HG02588 (cell line): ENCODE measurements at regions not wholly inside any gene's neighbourhood (a gene's known extent, or its start where the extent isn't known, plus 50 kb on each side); places are given as distances from the start of the nearest gene placed in this dataset.
"Not testable (repeated sequence)": the region's sequence is repeated elsewhere in the genome, so short reads cannot be mapped to it uniquely, and the experiment has no call there.

ENCODE experiments used
- ATAC-seq: cut with Tn5 transposase; IDR thresholded peaks from one replicate; pipeline ENCODE4 v1.9.1; 2021; ENCODE audit warnings: mild to moderate bottlenecking, moderate library complexity; ENCODE audit not compliant: unreplicated experiment

GRCh38 chr10:117746541-117747448, 204.2 kb downstream of the EMX2 start:
- no peak for ATAC-seq

- no peak for ATAC-seq
Measured at GRCh38 chr10:117747636-117748035, 205.1 kb downstream of the EMX2 start.

GRCh38 chr10:117748058-117748457, 205.5 kb downstream of the EMX2 start:
- no peak for ATAC-seq

- ATAC-seq: no peak
Measured at GRCh38 chr10:117750616-117751015, 208.1 kb downstream of the EMX2 start.

GRCh38 chr10:117751259-117751658, 208.7 kb downstream of the EMX2 start:
- ATAC-seq: no peak

GRCh38 chr10:117752103-117752502, 209.6 kb downstream of the EMX2 start:
- no peak for ATAC-seq

- no peak for ATAC-seq
Measured at GRCh38 chr10:117754770-117755658, 212.5 kb downstream of the EMX2 start.

- ATAC-seq: no peak
Measured at GRCh38 chr10:117755659-117756014, 213.1 kb downstream of the EMX2 start.

- ATAC-seq: no peak
Measured at GRCh38 chr10:117757086-117757720, 214.7 kb downstream of the EMX2 start.

GRCh38 chr10:117759266-117759665, 216.7 kb downstream of the EMX2 start:
- ATAC-seq: no peak

GRCh38 chr10:117761695-117762094, 219.1 kb downstream of the EMX2 start:
- ATAC-seq: no peak

- ATAC-seq: no peak
Measured at GRCh38 chr10:117762126-117762818, 219.7 kb downstream of the EMX2 start.

GRCh38 chr10:117762819-117763172, 220.2 kb downstream of the EMX2 start:
- ATAC-seq: no peak

- ATAC-seq: no peak
Measured at GRCh38 chr10:117763528-117763927, 221.0 kb downstream of the EMX2 start.

- ATAC-seq: no peak
Measured at GRCh38 chr10:117768333-117769042, 225.9 kb downstream of the EMX2 start.

GRCh38 chr10:117775526-117775925, 233.0 kb downstream of the EMX2 start:
- no peak for ATAC-seq

GRCh38 chr10:117777222-117777621, 234.7 kb downstream of the EMX2 start:
- ATAC-seq: not testable (repeated sequence)

- ATAC-seq: no peak
Measured at GRCh38 chr10:117778241-117778640, 235.7 kb downstream of the EMX2 start.

- ATAC-seq: no peak
Measured at GRCh38 chr10:117780411-117780810, 237.9 kb downstream of the EMX2 start.

GRCh38 chr10:117781216-117781831, 238.8 kb downstream of the EMX2 start:
- ATAC-seq: no peak
